Type B pancreatic cell (in vitro differentiated cells): ENCODE measurements at regions not wholly inside any gene's neighbourhood (a gene's known extent, or its start where the extent isn't known, plus 50 kb on each side); places are given as distances from the start of the nearest gene placed in this dataset.

Experiments
- DNase-seq: peaks from one replicate; pipeline ENCODE4 v3.0.0; 2021; ENCODE audit warnings: mixed read lengths; ENCODE audit not compliant: unreplicated experiment; ENCODE audit errors: extremely low spot score
- H3K27ac Mint-ChIP-seq: 2 replicates; pipeline ENCODE4 v1.8.0; 2021; ENCODE audit warnings: mild to moderate bottlenecking, mixed read lengths
- H3K27me3 Mint-ChIP-seq: 2 replicates; pipeline ENCODE4 v1.8.0; 2021; ENCODE audit warnings: mixed read lengths
- H3K36me3 Mint-ChIP-seq: 2 replicates; pipeline ENCODE4 v1.8.0; 2021; ENCODE audit warnings: mixed read lengths
- H3K4me1 Mint-ChIP-seq: one replicate; pipeline ENCODE4 v1.8.0; 2021; ENCODE audit warnings: mixed read lengths; ENCODE audit not compliant: unreplicated experiment
- H3K4me3 Mint-ChIP-seq: 2 replicates; pipeline ENCODE4 v1.8.0; 2021; ENCODE audit warnings: mild to moderate bottlenecking, mixed read lengths
- H3K9me3 Mint-ChIP-seq: 2 replicates; pipeline ENCODE4 v1.8.0; 2021; ENCODE audit warnings: mixed read lengths
- CTCF ChIP-seq: fragments of 200-600 bp; sonication (generic); conservative IDR thresholded peaks from 2 replicates; pipeline ENCODE4 v1.5.0; 2021; ENCODE audit warnings: antibody characterized with exemption, mild to moderate bottlenecking

GRCh38 chr11:112366777-112367176 is 106.1 kb upstream of the PLET1 start:
- peaks cover 3% of the 10 kb centered on the region for H3K9me3 Mint-ChIP-seq
- no peaks in the 10 kb centered on the region for H3K4me1 Mint-ChIP-seq
- peaks cover 31% of the 10 kb centered on the region for H3K27me3 Mint-ChIP-seq
- no peak overlapping the region for H3K27ac Mint-ChIP-seq
- H3K4me3 Mint-ChIP-seq = no peak overlapping the region
- no peak for TF ChIP-seq CTCF
- no peaks in the 10 kb centered on the region for H3K36me3 Mint-ChIP-seq
- DNase-seq = no peak

GRCh38 chr11:112367461-112367860 is 106.8 kb upstream of the PLET1 start:
- Mint-ChIP-seq H3K4me1 (no peaks in the 10 kb centered on the region), H3K27me3 (peaks cover 31% of the 10 kb centered on the region), H3K36me3 (no peaks in the 10 kb centered on the region), H3K9me3 (peaks cover 3% of the 10 kb centered on the region), H3K4me3 (no peak overlapping the region), H3K27ac (no peak overlapping the region)
- no peak for DNase-seq
- no peak for TF ChIP-seq CTCF

- no peak overlapping the region for H3K4me3 Mint-ChIP-seq
- H3K9me3 Mint-ChIP-seq = peaks cover 3% of the 10 kb centered on the region
- H3K36me3 Mint-ChIP-seq = no peaks in the 10 kb centered on the region
- no peak for DNase-seq
- H3K4me1 Mint-ChIP-seq = no peaks in the 10 kb centered on the region
- no peak overlapping the region for H3K27ac Mint-ChIP-seq
- no peak for TF ChIP-seq CTCF
- H3K27me3 Mint-ChIP-seq = peaks cover 32% of the 10 kb centered on the region
Observed at GRCh38 chr11:112367895-112368294, 107.2 kb upstream of the PLET1 start.

GRCh38 chr11:112368381-112368780 is 107.7 kb upstream of the PLET1 start:
- no peak overlapping the region for H3K27ac Mint-ChIP-seq
- no peak overlapping the region for H3K4me3 Mint-ChIP-seq
- TF ChIP-seq CTCF = no peak
- no peaks in the 10 kb centered on the region for H3K36me3 Mint-ChIP-seq
- H3K27me3 Mint-ChIP-seq = peaks cover 34% of the 10 kb centered on the region
- no peaks in the 10 kb centered on the region for H3K4me1 Mint-ChIP-seq
- DNase-seq = no peak
- peaks cover 3% of the 10 kb centered on the region for H3K9me3 Mint-ChIP-seq

- no peak for TF ChIP-seq CTCF
- Mint-ChIP-seq H3K4me1 (no peaks in the 10 kb centered on the region), H3K27ac (no peak overlapping the region), H3K27me3 (peaks cover 34% of the 10 kb centered on the region), H3K9me3 (peaks cover 3% of the 10 kb centered on the region), H3K4me3 (no peak overlapping the region), H3K36me3 (no peaks in the 10 kb centered on the region)
- no peak for DNase-seq
Observed at GRCh38 chr11:112369374-112369773, 108.7 kb upstream of the PLET1 start.

GRCh38 chr11:112369916-112370315 is 109.3 kb upstream of the PLET1 start:
- H3K36me3 Mint-ChIP-seq = no peaks in the 10 kb centered on the region
- peaks cover 33% of the 10 kb centered on the region for H3K27me3 Mint-ChIP-seq
- no peak overlapping the region for H3K27ac Mint-ChIP-seq
- no peak overlapping the region for H3K4me3 Mint-ChIP-seq
- DNase-seq = no peak
- no peaks in the 10 kb centered on the region for H3K4me1 Mint-ChIP-seq
- peaks cover 3% of the 10 kb centered on the region for H3K9me3 Mint-ChIP-seq
- TF ChIP-seq CTCF = no peak
